ENCODE measurements at regions not wholly inside any gene's neighbourhood (a gene's known extent, or its start where the extent isn't known, plus 50 kb on each side); places are given as distances from the start of the nearest gene placed in this dataset.

DNA sequence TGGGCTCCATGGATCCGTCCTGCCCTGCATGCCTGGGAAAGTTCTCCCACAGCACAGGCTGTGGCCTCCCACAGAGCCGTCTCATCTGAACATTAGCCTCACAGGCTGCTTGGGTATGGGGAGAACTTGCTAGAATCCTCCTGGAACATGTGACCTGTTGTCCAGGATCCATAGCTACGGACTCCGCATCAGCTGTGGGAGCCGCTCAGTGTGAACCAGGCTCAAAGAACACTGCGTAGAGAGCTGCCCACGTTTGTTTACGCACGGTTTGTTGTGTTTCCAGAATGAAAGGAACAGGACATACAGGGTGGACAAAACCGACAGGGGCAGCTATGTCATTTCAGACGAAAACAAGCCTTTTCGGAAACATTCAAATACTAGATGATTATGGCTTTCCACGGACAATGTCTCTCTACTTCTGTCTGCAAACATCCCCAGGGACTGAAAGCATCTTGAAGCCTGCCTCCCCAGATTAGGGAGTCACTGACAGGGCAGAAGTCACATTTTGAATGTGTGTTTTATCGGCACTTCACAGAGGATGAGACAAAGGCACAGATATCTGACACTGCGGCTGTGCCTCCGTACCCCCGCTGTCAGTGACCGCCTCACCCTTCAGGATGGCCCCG lies 390.3 kb downstream of the GADD45G start:
- Histone ChIP-seq H3K27ac (ENCODE audit: extremely low read depth, low read depth, low read length) (no peak overlapping the region), H3K9me3 (ENCODE audit: control insufficient read depth, insufficient read depth, low read depth, low read length) (no peaks in the 10 kb centered on the region), H3K4me3 (ENCODE audit: low read depth, low read length) (no peak overlapping the region), H3K36me3 (ENCODE audit: control insufficient read depth in 2 of 2, insufficient read depth in 1 of 2, low read length in 2 of 2) (no peaks in the 10 kb centered on the region), H3K4me1 (ENCODE audit: control insufficient read depth, insufficient read depth, low read length) (peaks cover 2% of the 10 kb centered on the region; the same call in 1 of the 2 replicates)
- CTCF ChIA-PET, result interaction anchor here (0.7 to 1.5 kb wide), 3 partner anchors 85 to 392 kb away, joined by 3 to 8 read pairs (median 3); no protein-coding TSS in a partner anchor
- POLR2A ChIA-PET, result interaction anchor here (1.3 kb wide), 1 partner anchor 390 kb away, joined by 5 read pairs; the partner anchor contains the start of gene GADD45G
- TF ChIP-seq RBAK (tag by site-specific recombination; IDR thresholded peaks at IDR 0.05), result no peak
- TF ChIP-seq ZNF544 (tag by site-specific recombination; IDR thresholded peaks at IDR 0.05), result no peak
- no peak for TF ChIP-seq OSR2 (tag by site-specific recombination; IDR thresholded peaks at IDR 0.05)
- TF ChIP-seq ZBTB20 (tag by site-specific recombination; IDR thresholded peaks at IDR 0.05), result no peak
- TF ChIP-seq ZNF423 (tag by site-specific recombination; IDR thresholded peaks at IDR 0.05), result no peak
- no peak for TF ChIP-seq ZFP69B (tag by site-specific recombination; IDR thresholded peaks at IDR 0.05)

DNA sequence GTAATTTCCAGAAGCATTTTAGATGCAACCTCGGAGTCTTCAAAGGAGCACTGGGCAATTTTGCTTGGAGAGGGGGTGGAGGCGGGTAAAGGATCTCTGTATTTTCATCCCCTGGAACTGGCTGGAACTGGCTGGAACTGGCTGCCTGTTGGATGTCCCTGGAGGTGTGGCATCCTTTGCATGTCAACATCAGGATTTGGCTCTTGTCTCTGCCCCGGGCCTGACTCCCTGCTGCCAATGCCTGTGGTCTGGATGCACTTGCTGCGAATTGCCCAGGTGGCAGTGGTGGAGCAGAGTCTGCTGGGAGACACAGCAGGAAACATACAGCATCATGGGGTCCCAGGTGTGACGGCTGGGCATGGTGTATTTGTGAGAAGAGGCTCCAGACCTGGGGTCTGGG lies 391.3 kb downstream of the GADD45G start:
- no peak overlapping the region for H3K4me3 ChIP-seq (ENCODE audit: low read depth, low read length)
- TF ChIP-seq ZNF580 (tag by site-specific recombination; IDR thresholded peaks at IDR 0.05) (no peak), ZBTB17 (tag by site-specific recombination; IDR thresholded peaks at IDR 0.05) (no peak), ZNF776 (tag by site-specific recombination; IDR thresholded peaks at IDR 0.05; ENCODE audit: borderline replicate concordance) (no peak)
- H3K4me1 ChIP-seq (ENCODE audit: control insufficient read depth, insufficient read depth, low read length), result peaks cover 6% of the 10 kb centered on the region; the same call in 1 of the 2 replicates
- ChIA-PET POLR2A (no interaction called here), CTCF (interaction anchor here (0.7 kb wide), 1 partner anchor 86 kb away, joined by 3 read pairs; no protein-coding TSS in a partner anchor)
- H3K9me3 ChIP-seq (ENCODE audit: control insufficient read depth, insufficient read depth, low read depth, low read length), result no peaks in the 10 kb centered on the region
- H3K27ac ChIP-seq (ENCODE audit: extremely low read depth, low read depth, low read length), result no peak overlapping the region
- H3K36me3 ChIP-seq (ENCODE audit: control insufficient read depth in 2 of 2, insufficient read depth in 1 of 2, low read length in 2 of 2), result no peaks in the 10 kb centered on the region

DNA sequence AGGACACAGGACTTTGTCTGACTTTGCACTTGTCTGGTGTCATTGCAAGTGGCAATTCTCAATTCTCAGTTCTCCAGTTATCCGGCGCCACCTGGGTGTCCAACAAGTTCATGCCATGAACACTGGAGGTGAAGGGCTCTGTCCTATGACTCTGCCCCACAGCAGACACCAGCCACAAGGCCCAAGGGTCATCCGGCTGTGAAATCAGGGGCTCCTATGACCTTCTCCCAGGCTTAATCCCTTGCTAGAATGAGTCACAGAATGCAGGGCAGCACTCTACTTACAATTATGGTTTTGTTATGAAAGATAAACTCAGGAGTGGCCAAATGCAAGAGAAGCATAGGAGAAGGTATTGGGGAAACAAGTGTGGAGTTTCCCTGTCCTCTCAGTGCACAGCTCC lies 392.0 kb downstream of the GADD45G start:
- CTCF ChIA-PET, result interaction anchor here (1.0 kb wide), 1 partner anchor 105 kb away, joined by 3 read pairs; no protein-coding TSS in a partner anchor
- TF ChIP-seq ZNF791 (tag by site-specific recombination; IDR thresholded peaks at IDR 0.05), result no peak
- no peak for TF ChIP-seq ZNF624 (tag by site-specific recombination; IDR thresholded peaks at IDR 0.05)
- no peak for TF ChIP-seq ZNF518A (tag by site-specific recombination; conservative IDR thresholded peaks at IDR 0.05; ENCODE audit: low read depth)
- no peak for TF ChIP-seq ZNF433 (tag by site-specific recombination; IDR thresholded peaks at IDR 0.05; ENCODE audit: low read depth)
- no peak for TF ChIP-seq ZNF544 (tag by site-specific recombination; IDR thresholded peaks at IDR 0.05)
- no peak for TF ChIP-seq ZNF223 (tag by site-specific recombination; IDR thresholded peaks at IDR 0.05)
- TF ChIP-seq KLF16 (tag by site-specific recombination; IDR thresholded peaks at IDR 0.05), result no peak
- TF ChIP-seq ZNF660 (tag by site-specific recombination; IDR thresholded peaks at IDR 0.05), result no peak
- TF ChIP-seq ZNF658 (tag by site-specific recombination; IDR thresholded peaks at IDR 0.05), result no peak
- TF ChIP-seq, protein P1, sequence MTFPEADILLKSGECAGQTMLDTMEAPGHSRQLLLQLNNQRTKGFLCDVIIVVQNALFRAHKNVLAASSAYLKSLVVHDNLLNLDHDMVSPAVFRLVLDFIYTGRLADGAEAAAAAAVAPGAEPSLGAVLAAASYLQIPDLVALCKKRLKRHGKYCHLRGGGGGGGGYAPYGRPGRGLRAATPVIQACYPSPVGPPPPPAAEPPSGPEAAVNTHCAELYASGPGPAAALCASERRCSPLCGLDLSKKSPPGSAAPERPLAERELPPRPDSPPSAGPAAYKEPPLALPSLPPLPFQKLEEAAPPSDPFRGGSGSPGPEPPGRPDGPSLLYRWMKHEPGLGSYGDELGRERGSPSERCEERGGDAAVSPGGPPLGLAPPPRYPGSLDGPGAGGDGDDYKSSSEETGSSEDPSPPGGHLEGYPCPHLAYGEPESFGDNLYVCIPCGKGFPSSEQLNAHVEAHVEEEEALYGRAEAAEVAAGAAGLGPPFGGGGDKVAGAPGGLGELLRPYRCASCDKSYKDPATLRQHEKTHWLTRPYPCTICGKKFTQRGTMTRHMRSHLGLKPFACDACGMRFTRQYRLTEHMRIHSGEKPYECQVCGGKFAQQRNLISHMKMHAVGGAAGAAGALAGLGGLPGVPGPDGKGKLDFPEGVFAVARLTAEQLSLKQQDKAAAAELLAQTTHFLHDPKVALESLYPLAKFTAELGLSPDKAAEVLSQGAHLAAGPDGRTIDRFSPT (tag by site-specific recombination; IDR thresholded peaks at IDR 0.05), result no peak

More for the DNA sequence above, 392.0 kb downstream of the GADD45G start:
- no peak overlapping the region for H3K4me3 ChIP-seq (ENCODE audit: low read depth, low read length)
- H3K27ac ChIP-seq (ENCODE audit: extremely low read depth, low read depth, low read length), result no peak overlapping the region
- H3K4me1 ChIP-seq (ENCODE audit: control insufficient read depth, insufficient read depth, low read length), result peaks cover 6% of the 10 kb centered on the region; the same call in 1 of the 2 replicates
- POLR2A ChIA-PET, result no interaction called here
- H3K9me3 ChIP-seq (ENCODE audit: control insufficient read depth, insufficient read depth, low read depth, low read length), result no peaks in the 10 kb centered on the region
- no peaks in the 10 kb centered on the region for H3K36me3 ChIP-seq (ENCODE audit: control insufficient read depth in 2 of 2, insufficient read depth in 1 of 2, low read length in 2 of 2)
